ENCODE measurements at regions not wholly inside any gene's neighbourhood (a gene's known extent, or its start where the extent isn't known, plus 50 kb on each side); places are given as distances from the start of the nearest gene placed in this dataset.

DNA sequence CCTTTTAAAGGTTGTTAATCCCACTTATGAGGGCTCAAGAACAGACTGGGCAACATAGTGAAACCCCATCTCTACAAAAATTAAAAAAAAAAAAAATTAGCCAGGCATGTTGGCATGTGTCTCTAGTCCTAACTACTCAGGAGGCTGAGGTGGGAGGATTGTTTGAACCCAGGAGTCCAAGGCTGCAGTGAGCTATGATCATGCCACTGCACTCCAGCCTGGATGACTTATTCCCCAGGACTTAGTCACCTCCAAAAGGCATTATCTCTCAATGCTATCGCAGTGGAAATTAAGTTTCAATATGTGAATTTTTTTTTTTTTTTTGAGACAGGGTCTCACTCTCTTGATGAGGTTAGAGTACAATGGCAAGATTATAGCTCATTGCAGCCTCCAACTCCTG, 61.2 kb upstream of the TRIM24 start:
- TF ChIP-seq, protein P1, sequence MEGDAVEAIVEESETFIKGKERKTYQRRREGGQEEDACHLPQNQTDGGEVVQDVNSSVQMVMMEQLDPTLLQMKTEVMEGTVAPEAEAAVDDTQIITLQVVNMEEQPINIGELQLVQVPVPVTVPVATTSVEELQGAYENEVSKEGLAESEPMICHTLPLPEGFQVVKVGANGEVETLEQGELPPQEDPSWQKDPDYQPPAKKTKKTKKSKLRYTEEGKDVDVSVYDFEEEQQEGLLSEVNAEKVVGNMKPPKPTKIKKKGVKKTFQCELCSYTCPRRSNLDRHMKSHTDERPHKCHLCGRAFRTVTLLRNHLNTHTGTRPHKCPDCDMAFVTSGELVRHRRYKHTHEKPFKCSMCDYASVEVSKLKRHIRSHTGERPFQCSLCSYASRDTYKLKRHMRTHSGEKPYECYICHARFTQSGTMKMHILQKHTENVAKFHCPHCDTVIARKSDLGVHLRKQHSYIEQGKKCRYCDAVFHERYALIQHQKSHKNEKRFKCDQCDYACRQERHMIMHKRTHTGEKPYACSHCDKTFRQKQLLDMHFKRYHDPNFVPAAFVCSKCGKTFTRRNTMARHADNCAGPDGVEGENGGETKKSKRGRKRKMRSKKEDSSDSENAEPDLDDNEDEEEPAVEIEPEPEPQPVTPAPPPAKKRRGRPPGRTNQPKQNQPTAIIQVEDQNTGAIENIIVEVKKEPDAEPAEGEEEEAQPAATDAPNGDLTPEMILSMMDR (IDR thresholded peaks at IDR 0.05): no peak
- no peak for TF ChIP-seq EP300 (IDR thresholded peaks at IDR 0.05)
